22Rv1 (cell line): ENCODE measurements at regions not wholly inside any gene's neighbourhood (a gene's known extent, or its start where the extent isn't known, plus 50 kb on each side); places are given as distances from the start of the nearest gene placed in this dataset.

Experiments used
- CTCF ChIP-seq: fragments of 450-650 bp; IDR thresholded peaks from 2 replicates; pipeline ENCODE4 v1.5.1; 2017; ENCODE audit warnings: mild to moderate bottlenecking
- ZFX ChIP-seq: fragments of 450-650 bp; IDR thresholded peaks from 2 replicates; pipeline ENCODE4 v1.6.1; 2017; ENCODE audit warnings: antibody characterized with exemption, borderline replicate concordance

- no peak for TF ChIP-seq CTCF
- TF ChIP-seq ZFX, result no peak
Observed at GRCh38 chr5:16326137-16326536, 139.5 kb downstream of the ZNF622 start.
